NCI-H748 treated with DMSO at 0.1 percent for 48 hours (cell line): ENCODE measurements at regions not wholly inside any gene's neighbourhood (a gene's known extent, or its start where the extent isn't known, plus 50 kb on each side); places are given as distances from the start of the nearest gene placed in this dataset.
"Not testable (repeated sequence)": the region's sequence is repeated elsewhere in the genome, so short reads cannot be mapped to it uniquely, and the experiment has no call there.

ENCODE experiments used
- DNase-seq: peaks from one replicate; lab custom pipeline; 2025; lab: John Stamatoyannopoulos, UW

DNA sequence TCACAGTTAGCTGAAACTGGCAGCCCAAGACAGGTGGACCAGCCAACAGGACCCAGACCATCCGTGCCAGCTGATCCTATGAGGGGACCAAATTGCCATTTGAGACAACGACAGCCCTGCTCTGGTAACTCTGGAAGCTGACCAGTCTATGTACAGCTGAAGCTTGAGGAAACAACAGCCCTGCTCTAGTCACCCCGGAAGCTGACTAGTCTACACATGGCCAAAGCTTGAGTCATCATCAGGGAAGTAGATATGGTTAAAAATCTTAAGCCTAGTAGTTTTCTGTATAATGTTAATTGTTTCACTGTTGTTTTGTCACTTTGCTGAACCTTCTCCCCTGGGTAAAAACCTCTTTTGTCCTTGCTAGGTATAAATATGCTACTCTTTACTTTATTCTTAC is 905.4 kb upstream of the NDST4 start:
- no peak for DNase-seq

GRCh38 chr4:116016201-116016600 is 902.8 kb upstream of the NDST4 start:
- no peak for DNase-seq

DNA sequence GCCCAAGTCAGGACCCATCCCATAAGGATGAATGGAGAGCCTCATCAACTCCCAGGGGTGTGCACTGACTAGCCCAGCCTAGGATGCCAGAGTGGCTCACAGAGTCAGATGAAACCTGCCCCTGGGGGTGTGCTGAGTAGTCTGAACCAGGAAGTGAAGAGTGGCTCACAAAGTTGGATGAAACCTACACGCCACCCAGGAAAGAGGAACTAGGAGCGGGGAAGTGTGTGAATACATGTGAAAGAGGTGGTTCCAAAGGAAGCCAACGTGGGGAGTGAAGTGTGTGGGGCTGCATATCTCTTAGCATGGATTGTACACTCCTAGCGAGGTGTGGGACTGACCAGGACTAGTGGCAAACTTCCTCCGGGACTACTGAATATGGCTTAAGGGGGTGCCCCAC is 902.1 kb upstream of the NDST4 start:
- no peak for DNase-seq

- DNase-seq = no peak
Measured at GRCh38 chr4:116015062-116015461, 901.6 kb upstream of the NDST4 start.

GRCh38 chr4:116010923-116011322 is 897.5 kb upstream of the NDST4 start:
- no peak for DNase-seq

GRCh38 chr4:116005806-116006088 is 892.3 kb upstream of the NDST4 start:
- DNase-seq = no peak

- DNase-seq = no peak
Measured at GRCh38 chr4:116005037-116005805, 891.8 kb upstream of the NDST4 start.

DNA sequence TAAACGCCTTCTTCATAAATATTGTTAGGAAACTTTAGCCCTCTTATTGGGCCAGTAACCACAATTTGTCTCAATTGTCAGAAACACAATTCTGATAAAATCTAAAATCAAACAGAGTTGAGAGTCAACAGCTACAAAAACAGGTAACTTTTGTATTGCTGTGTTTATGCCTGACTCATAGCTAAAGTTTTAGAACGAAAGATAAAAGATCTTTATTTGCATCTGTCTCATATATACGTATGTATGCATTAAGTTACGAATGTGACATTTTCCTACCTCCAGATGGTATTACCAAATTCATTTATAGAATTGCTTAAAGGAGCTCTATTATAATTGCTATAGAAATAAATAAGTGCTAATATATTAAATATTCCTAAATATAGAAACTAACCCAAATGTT is 887.9 kb upstream of the NDST4 start:
- no peak for DNase-seq

- DNase-seq = no peak
Measured at GRCh38 chr4:115986573-115986972, 873.2 kb upstream of the NDST4 start.

DNA sequence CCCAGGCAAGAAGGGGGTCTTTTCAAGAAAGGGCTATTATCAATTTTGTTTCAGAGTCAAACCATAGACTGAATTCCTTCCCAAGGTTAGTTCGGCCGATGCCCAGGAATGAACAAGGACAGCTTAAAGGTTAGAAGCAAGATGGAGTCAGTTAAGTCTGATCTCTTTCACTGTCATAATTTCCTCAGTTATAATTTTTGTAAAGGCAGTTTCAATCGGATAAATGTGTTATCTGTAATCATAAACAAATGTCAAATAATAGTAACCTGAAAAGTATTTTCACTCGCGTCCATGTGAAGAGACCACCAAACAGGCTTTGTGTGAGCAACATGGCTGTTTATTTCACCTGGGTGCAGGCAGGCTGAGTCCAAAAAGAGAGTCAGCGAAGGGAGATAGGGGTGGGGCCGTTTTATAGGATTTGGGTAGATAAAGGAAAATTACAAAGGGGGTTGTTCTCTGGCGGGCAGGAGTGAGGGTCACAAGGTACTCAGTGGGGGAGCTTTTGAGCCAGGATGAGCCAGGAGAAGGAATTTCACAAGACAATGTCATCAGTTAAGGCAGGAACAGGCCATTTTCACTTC is 862.1 kb upstream of the NDST4 start:
- not testable (repeated sequence) for DNase-seq

GRCh38 chr4:115973768-115974167 is 860.3 kb upstream of the NDST4 start:
- no peak for DNase-seq

- no peak for DNase-seq
Measured at GRCh38 chr4:115972967-115973366, 859.5 kb upstream of the NDST4 start.

GRCh38 chr4:115970859-115971258 is 857.4 kb upstream of the NDST4 start:
- DNase-seq = no peak

DNA sequence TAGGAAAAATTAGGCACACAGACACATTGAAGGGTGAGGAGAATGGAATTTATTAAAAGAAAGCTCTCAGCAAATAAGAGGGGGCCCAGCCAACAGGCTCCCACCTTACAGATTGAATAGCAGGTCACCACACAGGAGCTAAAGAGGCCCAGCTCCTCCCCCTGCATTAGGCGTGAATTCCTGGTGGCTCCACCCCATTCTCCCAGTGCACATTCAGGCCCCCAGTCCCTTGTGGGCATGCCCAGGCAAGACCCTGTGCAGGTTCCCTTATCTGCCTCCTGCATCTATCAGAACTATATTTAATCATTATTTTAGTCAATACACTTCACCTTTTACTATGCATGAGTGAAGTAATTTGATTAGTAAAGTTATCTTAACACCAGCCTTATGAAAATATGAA is 856.3 kb upstream of the NDST4 start:
- DNase-seq = no peak

- DNase-seq = no peak
Measured at GRCh38 chr4:115965588-115965987, 852.2 kb upstream of the NDST4 start.

- not testable (repeated sequence) for DNase-seq
Measured at GRCh38 chr4:115956054-115956796, 842.8 kb upstream of the NDST4 start.

- DNase-seq = no peak
Measured at GRCh38 chr4:115950806-115951205, 837.4 kb upstream of the NDST4 start.

DNA sequence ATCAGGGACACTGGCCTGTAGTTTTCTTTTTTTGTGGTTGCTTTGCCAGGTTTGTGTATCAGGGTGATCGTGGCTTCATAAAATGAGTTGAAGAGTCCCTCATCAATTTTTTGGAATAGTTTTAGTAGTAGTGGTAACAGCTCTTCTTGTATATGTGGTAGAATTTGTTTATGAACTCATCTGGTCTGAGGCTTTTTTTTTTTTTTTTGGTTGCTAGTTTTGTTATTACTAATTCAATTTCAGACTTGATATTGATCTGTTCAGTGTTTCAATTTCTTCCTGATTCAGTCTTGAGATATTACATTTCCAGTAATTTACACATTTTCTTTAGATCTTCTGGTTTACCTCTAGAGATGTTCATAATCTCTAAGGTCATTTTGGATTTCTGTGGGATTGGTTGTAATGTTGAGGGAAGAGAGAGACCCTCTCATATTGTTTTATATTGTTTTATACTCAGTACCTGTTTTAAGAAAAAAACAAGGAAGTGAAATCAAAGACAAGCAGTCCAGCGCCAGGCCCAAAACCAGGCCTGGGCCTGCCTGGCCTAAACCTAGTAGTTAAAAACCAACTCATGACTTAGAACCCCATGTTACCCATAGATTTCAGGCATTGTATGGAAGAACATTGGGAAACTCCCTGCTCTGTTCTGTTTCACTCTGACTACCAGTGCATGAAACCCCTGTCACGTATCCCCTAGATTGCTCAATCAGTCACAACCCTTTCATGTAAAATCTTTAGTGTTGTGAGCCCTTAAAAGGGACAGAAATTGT is 836.7 kb upstream of the NDST4 start:
- DNase-seq = not testable (repeated sequence)

GRCh38 chr4:115945026-115945425 is 831.6 kb upstream of the NDST4 start:
- no peak for DNase-seq

DNA sequence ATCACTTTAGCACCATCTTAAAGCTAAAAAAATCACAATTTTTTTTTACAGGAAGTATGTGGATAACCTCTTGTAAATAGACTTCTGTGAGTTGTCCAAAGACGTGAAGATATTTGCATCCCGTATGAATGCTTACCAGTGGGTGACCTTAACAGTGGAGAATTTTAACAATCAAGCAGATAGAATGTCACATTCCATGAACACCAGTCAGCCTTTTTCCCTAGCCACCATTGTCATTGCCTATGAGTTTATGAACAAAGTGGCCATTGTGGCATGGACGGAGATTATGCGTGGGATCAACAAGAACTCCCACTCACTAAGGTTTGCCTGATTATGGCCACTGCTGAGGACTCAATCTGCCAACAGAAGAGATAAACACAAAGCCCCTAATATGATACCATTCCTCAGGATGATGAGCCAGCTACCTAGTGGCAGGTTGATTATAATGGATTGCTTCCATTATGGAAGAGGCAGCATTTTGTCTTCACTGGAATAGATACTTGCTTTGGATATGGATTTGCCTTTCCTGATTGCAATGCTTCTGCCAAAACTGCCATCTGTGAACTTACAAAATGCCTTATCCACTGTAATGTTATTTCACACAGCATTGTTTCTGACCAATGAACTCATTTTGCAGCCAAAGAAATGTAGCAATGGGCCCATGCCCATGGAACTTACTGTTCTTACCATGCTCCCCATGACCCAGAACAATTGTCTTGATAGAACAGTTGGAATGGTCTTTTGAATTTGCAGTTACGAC is 830.9 kb upstream of the NDST4 start:
- DNase-seq = no peak

GRCh38 chr4:115938764-115939443 is 825.5 kb upstream of the NDST4 start:
- no peak for DNase-seq
